HG03439 (cell line): ENCODE measurements at regions not wholly inside any gene's neighbourhood (a gene's known extent, or its start where the extent isn't known, plus 50 kb on each side); places are given as distances from the start of the nearest gene placed in this dataset.
"Not testable (repeated sequence)": the region's sequence is repeated elsewhere in the genome, so short reads cannot be mapped to it uniquely, and the experiment has no call there.

ENCODE experiments used
- ATAC-seq: cut with Tn5 transposase; IDR thresholded peaks from one replicate; pipeline ENCODE4 v1.9.1; 2021; ENCODE audit warnings: mild to moderate bottlenecking, moderate library complexity; ENCODE audit not compliant: unreplicated experiment

DNA sequence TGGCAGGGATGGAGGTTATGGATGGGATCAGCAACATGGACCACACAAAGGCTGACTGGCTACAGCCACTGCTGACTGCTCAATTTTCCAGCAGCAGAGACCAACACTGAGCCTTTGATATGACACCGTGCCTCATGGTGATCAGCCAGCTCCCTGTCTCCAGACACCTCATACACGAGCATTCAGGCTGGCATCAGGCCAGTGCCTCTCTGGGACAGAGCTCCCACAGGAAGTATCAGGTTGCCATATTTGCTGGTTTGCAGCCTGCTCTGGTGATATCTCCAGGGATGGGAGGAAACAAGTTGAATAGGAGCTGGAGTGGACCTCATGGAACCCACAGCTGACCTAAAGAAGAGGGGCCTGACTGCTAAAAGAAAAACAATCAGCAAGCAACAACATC, 471.2 kb upstream of the ATXN7L3B start:
- ATAC-seq = no peak

DNA sequence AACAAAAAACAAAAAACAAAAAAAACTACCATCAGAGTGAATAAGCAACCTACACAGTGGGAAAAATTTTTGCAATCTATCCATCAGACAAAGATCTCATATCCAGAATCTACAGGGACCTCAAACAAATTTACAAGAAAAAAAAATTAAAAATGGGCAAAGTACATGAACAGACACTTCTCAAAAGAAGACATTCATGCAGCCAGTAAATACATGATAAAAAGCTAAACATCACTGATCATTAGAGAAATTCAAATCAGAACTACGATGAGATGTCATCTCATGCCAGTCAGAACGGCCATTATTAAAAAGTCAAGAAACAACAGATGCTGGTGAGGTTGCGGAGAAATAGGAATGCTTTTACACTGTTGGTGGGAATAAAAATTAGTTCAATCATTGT, 466.5 kb upstream of the ATXN7L3B start:
- no peak for ATAC-seq

DNA sequence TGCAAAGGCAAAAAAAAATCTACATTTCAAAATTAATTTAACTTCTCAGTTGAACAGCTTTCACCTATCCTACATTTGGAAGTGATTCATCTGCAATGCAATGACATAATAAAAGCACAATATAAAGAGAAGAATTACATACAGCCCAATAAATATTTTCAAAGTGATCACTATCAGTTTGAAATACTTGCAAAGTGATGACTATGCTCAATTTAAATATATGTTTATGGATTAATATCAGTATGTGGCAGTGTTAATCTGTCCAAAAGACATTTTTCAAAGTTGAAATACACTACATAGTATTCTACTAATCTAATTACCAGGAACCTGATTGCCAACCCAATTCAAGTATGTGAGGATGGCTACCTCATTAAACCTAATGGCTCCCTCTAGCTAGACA, 460.7 kb upstream of the ATXN7L3B start:
- no peak for ATAC-seq

DNA sequence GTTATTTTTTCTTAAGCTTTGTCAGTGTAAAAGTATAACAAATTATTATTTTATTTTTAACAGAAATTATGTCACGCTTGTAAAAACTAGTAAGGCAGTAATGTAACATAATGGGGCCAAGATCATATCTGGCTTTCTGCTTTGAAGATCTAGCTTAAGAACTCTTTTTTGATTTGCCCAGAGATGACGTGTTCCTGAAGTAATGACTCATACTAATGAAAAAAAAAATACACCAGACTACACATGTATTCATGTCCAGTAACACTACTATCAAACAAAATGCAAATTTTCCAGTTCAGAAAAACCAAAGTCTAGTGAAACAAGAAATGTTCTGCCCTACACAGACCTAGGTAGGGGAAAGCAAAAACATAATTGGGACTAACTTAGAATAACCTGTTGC, 432.2 kb upstream of the ATXN7L3B start:
- no peak for ATAC-seq

DNA sequence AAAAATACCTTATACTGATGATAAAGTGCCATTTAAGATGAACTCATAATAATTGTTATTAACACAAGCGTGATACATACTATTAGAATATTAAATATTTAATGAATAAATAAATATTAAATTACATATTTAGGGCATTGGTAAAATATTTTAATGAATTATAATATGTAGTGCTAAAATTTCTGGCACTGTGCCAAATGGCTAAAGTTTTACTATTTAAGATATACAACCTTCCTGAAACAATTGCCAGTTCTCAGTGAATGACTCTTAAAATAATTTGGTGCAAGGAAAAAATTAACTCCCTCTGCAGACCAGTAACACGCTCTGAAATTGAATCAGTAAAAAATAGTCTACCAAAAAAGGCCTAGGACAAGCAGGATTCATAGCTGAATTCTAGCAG, 428.9 kb upstream of the ATXN7L3B start:
- no peak for ATAC-seq

DNA sequence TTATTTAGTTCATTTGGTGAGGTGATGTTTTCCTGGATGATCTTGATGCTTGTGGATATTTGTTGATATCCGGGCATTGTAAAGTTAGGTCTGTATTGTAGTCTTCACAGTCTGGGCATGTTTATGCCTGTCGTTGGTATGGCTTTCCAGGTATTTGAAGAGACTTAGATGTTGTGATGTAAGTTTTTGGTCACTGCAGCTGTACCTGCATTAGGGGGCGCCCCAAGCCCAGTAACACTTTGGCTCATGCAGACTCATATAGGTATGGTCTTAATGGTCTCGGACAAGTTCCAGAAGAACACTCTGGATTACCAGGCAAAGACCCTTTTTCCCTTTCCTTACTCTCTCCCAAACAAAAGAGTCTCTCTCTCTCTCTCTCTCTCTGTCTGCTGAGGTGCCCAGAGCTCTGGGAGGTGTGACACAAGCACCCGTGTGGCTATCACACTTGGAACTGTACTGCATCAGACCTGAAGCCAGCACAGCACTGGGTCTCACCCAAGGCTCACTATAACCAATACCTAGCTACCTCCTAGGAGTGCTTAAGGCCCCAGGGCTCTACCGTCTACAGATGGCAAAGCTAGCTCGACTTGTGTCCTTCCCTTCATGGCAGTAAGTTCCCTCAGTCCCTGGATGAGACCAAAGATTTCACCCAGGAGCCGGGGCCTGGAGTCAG, 425.8 kb upstream of the ATXN7L3B start:
- ATAC-seq = no peak

DNA sequence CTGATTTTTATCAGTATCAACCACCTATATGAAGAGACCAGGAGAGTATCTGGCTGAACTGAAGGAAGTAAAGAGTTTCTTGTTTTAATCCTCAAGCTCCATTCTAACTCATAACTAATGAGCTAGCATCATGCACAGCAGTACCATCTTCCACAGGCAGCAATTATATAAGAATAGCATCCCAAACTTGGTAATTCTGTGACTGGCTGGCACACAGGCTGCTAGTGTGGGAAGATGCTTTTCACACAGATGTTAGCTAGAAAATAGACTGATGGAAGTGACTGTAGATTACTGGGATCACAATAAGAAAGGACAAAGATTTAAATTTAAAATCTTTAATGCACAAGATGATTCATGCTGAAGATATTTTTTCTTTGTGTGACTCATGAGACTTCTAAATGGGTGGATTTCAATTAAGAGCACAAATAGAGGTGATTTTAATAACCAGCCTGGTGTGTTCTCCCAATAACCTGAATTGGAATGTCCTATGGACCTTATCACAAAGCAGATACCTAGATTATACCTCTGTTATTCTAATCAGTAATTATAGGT, 417.7 kb upstream of the ATXN7L3B start:
- no peak for ATAC-seq

DNA sequence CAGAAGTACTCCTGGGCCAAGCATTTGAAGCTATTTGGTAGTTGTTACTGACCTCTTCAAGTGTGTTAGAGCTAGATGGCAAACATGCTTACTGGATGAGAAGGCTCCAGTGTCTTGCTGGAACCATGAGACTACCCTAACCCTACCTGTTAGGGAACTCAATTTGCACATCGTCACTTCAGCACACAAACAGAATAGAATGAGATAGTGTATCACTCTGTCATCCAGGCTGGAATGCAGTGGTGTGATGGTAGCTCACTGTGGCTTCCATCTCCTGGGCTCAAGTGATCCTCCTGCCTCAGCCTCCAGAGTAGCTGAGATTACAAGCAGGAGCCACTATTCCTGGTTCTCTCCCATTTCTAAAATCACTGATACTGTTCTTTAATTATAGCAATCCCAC, 417.0 kb upstream of the ATXN7L3B start:
- ATAC-seq = no peak

DNA sequence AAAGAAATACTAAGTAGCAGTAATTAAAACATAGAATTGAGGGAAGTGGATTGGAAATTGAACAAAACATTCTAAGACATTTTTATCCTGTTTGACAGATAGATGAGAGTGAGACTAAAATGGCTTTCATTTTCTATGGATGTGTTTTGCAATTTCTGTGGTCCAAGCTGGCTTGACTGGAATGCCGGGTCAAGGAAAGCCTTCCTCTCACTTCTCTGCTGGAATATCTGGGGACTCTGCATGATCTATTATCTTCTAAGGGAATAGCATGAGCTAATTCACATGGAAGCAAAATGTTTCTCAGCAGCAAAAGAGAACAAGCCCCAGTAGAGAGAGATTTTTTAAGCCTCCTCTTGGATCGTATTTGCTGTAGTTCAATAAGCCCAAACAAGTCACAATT, 407.9 kb upstream of the ATXN7L3B start:
- ATAC-seq = no peak

DNA sequence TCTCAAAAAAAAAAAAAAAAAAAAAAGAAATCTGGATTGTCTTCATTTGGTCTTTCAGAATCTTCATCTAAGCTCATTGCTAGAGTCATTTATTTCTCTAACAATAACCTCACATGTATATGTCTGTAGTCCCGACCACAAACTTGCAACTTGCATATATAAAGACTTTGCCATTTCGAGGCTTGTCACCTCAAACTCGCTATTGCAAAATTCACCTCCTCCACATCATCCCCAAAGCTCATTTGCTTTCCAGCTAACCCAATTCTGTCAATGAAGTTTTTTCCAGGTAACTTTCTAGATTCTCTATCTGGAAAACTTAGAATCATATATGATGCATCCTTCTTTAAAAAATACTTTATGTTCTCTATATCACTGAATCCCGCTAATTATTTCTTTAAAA, 393.2 kb upstream of the ATXN7L3B start:
- no peak for ATAC-seq

DNA sequence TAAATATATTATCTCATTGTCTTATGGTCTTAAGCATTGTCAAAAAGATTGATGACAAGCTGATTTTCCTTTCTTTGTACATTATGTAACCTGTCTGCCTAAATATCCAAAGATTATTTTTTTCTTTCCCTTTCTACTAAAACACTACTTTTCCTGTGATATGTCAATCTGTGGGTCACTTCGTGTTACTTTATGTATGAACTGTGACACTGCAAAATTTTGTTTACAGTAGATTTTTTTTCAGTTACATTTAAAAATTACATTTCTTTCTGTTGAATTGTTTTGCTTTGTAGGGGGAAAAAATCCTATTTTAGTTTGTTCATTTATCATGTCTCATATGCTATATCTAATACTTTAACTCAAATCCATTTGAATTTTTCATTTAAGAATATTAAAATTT, 392.3 kb upstream of the ATXN7L3B start:
- no peak for ATAC-seq

DNA sequence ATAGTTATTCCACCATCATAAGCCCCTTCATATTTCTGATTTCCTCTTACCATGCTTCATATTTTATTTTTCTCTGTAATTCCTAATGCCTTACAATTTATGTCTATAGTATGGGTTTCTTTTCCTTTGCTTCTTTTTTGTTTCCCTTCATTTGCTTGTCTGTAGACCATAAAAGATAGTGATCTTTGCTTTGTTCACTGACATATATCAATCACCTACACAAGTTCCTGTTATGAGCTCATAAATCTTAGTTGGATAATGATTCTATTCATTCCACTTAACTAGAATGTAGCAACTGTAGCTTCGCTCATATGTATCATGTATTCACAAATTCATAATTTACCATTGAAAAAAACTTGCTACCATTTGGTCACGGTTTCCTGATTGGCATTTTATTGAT, 388.8 kb upstream of the ATXN7L3B start:
- ATAC-seq = no peak

DNA sequence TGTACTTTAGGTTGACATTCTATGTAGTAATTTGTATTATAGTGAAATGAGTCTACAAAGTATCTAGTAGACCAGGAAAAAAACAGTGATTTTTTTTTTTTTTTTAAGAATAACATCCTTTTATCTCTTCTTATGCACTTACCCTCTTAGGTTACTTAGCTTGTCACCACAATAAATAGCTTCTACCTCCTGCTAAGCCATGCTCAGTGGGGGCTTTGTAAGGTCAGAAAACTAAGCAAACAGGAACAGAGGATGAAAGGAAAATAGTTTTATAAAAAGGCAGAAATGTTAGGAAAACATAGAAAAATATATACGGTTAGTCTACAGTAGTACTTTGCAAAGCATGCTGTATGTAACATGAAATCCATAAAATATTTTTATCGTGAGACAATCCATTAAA, 385.3 kb upstream of the ATXN7L3B start:
- ATAC-seq = no peak

DNA sequence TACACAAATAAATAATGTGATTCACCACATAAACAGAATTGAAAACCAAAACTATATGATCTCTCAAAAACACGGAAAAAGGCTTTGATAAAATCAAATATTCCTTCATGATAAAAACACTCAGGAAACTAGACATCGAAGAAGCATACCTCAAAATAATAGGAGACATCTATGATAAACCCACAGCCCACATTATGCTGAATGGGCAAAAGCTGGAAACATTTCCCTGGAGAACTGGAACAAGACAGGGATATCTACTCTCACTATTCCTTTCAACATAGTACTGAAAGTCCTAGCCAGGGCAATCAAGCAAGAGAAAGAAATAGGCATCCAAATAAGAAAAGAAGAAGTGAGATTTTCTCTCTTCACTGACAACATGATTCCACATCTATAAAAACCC, 371.5 kb upstream of the ATXN7L3B start:
- no peak for ATAC-seq

DNA sequence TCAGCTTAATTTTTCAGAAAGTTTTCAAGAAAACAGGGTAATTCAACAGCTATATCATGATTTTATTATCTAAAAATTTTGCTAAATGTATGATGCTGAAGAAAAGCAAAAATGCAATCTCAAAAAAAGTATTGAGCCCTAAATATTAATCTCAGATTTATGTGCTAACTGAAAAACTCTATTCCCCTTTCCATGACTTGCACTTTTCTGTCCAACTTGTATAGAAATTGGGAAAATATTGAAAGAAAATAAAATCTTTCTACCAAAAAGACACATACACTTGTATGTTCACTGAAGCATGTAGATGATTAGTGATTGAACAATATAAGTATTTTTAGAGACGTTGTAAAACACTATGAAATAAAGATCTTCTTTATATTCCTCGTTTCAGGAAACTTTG, 368.0 kb upstream of the ATXN7L3B start:
- no peak for ATAC-seq

DNA sequence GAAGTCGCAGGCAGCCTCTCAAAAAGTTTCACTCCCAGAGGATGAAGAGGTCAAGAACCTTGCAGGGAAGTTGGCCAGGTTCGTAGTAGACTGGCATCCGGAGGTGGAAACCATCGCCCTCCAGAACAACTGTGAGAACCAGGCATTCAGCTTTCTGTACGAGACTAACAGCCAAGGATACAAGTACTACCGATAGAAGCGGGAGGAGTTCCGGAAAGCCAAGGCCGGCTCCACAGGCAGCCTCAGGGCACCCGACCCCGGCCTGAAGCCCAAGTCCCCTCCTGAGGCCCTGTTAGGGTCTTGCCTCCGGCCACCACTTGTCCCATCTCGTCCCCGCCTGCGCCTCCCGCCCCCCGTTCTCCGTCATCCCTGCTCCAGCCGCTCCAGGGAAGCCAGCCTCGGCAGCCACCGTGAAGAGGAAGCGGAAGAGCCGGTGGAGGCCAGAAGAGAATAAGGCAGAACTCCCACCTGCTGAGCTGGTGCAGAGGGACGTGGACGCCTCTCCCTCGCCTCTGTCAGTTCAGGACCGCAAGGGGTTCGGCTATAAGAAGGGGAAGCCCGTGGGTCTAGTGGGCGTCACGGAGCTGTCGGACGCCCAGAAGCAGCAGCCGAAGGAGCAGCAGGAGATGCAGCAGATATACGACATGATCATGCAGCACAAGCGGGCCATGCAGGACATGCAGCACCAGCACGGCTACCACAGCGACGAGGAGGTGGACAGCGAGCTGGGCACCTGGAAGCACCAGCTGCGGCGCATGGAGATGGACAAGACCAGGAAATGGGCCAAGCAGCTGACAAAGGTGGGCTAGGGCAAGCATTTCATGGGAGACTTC, 366.8 kb upstream of the ATXN7L3B start:
- no peak for ATAC-seq

DNA sequence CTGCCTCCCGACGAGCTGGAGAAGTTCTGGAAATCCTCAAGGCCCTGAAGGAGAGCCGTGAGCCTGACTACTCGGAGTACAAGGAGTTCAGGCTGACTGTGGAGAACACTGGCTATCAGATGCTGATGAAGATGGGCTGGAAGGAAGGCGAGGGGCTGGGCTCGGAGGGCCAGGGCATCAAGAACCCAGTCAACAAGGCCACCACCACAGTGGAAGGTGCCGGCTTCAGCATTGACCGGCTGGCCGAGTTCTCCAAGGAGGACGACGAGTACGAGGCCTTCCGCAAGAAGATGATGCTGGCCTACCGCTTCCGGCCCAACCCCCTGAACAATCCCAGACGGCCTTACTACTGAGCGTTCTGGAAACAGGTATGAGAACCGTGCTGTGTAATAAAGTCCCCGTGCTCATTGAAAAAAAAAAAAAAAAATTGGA, 366.1 kb upstream of the ATXN7L3B start:
- ATAC-seq = no peak

DNA sequence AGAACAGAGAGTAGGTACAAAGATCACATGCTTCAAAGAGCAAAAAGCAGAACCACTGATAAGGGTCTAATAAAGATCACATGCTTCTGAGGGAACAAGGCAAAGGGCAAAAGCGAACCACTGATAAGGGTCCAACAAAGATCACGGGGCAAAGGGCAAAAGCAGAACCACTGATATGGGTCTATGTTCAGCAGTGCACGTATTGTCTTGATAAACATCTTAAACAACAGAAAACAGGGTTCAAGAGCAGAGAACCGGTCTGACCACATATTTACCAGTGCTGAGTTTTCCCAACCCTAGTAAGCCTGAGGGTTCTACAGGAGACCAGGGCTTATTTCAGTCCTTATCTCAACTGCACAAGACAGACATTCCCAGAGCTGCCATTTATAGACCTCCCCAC, 362.7 kb upstream of the ATXN7L3B start:
- ATAC-seq = not testable (repeated sequence)

DNA sequence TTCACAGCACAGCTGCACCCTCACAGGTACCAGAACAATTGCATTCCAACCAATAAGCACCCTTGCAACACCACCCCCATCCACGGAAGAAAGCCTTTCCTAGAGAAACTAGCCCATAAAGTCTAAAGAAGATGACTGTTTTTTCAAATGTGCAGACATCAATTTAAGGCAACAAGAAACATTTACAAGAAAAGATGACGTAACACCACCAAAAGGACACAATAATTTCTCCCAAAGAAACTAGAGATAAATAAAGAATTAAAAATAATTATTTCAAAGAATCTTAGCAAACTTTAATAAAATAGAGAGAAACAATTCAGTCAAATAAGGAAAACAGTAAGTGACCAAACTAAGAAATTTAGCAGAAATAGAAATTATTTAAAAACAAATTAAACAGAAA, 352.3 kb upstream of the ATXN7L3B start:
- ATAC-seq = no peak

DNA sequence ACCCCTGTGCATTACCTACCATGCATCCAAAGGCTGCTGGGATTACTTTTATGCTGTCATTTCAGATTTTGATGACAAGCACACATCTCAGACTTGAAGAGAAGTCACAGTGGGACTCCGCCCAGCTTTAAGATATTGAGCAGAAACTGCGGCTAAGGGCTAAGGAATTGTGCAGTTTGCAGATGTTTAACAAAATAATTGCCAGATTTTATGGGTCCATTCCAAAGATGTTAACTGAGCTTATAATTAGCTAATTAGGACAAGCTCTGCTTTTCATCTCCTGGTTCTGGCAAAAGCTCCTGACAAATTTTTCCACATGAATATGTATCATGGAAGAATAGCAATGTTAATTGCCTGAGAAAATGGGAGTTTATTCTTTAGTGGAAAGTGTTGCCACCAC, 344.4 kb upstream of the ATXN7L3B start:
- ATAC-seq = no peak

DNA sequence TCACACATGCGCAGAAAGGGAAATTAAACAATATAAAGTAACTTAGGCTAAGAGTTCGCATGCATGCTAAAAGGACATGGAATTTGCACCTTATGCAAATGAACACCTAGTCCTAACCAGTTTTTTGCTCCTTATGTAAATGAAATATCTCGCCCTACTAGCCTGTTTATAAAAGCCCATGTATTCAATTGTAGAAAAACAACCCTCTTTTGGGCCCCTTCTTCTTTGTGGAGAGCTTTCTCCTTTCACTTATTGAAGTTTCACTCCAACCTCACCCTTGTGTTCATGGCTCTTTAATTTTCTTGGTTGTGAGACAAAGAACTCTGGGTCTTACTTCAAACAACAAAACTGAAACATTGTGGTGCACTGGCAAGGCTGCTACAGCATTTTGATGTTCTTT, 333.4 kb upstream of the ATXN7L3B start:
- ATAC-seq = no peak

DNA sequence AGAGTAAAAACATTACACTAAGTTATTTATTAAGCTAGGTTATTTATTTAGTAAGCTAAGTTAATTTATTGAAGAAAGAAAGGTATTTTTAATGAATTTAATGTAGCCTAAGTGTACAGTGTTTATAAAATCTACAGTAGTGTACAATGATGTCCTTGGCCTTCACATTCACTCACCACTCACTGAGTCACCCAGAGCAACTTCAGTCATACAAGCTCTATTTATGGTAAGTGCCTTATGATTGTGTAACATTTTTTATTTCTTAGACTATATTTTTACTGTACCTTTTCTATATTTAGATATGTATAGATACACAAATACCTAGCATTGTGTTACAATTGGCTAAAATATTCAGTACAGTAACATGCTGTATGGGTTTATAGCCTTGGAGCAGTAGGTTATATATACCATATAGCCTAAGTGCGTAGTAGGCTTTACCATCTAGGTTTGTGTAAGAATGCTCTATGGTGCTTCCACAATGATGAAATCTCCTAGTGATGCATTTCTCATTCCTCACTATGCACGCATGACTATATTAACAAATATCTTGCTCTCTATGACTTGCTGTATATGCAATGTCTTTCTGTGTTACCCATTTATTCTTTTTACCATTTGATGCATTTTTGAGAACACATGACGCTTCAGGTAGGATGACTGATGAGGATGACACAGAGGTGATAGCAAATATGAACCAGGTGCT, 309.6 kb upstream of the ATXN7L3B start:
- ATAC-seq = no peak
